ENCODE measurements at regions not wholly inside any gene's neighbourhood (a gene's known extent, or its start where the extent isn't known, plus 50 kb on each side); places are given as distances from the start of the nearest gene placed in this dataset.

- TF ChIP-seq TERF1 (CRISPR knock-in tag; IDR thresholded peaks at IDR 0.05), result no peak
These were observed 704.5 kb upstream of the RAB6C start (continued) for GRCh38 chr2:129274918-129275317.

- Histone ChIP-seq H3K4me2 (ENCODE audit: low read depth, low read length) (no peak overlapping the region), H3K9ac (ENCODE audit: insufficient read depth, low read depth, low read length) (no peak overlapping the region), H3K27me3 (ENCODE audit: control insufficient read depth in 1 of 2, insufficient read depth in 2 of 2, low read length in 2 of 2) (no peaks in the 10 kb centered on the region), H3K36me3 (replicated peaks in 1 of 2; ENCODE audit: control insufficient read depth in 1 of 2, insufficient read depth in 2 of 2, low read length in 2 of 2) (no peaks in the 10 kb centered on the region), H2AFZ (ENCODE audit: low read length) (no peak overlapping the region), H3K4me3 (replicated peaks in 1 of 3; ENCODE audit: insufficient read depth in 1 of 3, low read depth in 2 of 3, low read length in 3 of 3) (no peak overlapping the region), H4K20me1 (ENCODE audit: insufficient read depth, low read length) (no peaks in the 10 kb centered on the region), H3K27ac (ENCODE audit: extremely low read length, insufficient read depth, low read length) (no peak overlapping the region), H3K9me3 (ENCODE audit: low read length) (peaks cover 6% of the 10 kb centered on the region; the same call in 1 of the 2 replicates), H3K4me1 (ENCODE audit: insufficient read depth, low read length) (no peaks in the 10 kb centered on the region), H3K79me2 (ENCODE audit: insufficient read depth, low read length) (no peaks in the 10 kb centered on the region)
- CTCF ChIA-PET (ENCODE audit: low intra/inter-chr PET ratio, low total read pairs), result no interaction called here
- no peak for TF ChIP-seq JDP2 (CRISPR knock-in tag; IDR thresholded peaks at IDR 0.05; ENCODE audit: borderline replicate concordance)
- POLR2A ChIA-PET, result no interaction called here
- intact Hi-C loops (cut with micrococcal nuclease; ENCODE audit: unreplicated experiment), result no loop called here
- no peak for FAIRE-seq
- in situ Hi-C loops (cut with HindIII; ENCODE audit: extremely low pct_ligation_motif_present, low pct_unique_long_range_greater_than_20kb), result no loop called here
- BruUV-seq (replicated peaks), result no TSS peak
- no peak for ATAC-seq
- WGBS (ENCODE audit: low lambda C conversion rate), result 15% methylated on average over 3 of the region's 3 CpGs
- DNase-seq (ENCODE audit: low spot score), result no peak
These were observed 703.8 kb upstream of the RAB6C start for GRCh38 chr2:129275706-129276105.

GRCh38 chr2:129276978-129277584 is 702.4 kb upstream of the RAB6C start:
- H3K9ac ChIP-seq (ENCODE audit: insufficient read depth, low read depth, low read length), result no peak overlapping the region
- H3K9me3 ChIP-seq (ENCODE audit: low read length), result no peaks in the 10 kb centered on the region
- no peak overlapping the region for H3K4me3 ChIP-seq (replicated peaks in 1 of 3; ENCODE audit: insufficient read depth in 1 of 3, low read depth in 2 of 3, low read length in 3 of 3)
- no peak overlapping the region for H2AFZ ChIP-seq (ENCODE audit: low read length)
- DNase-seq (ENCODE audit: low spot score) (no peak), ATAC-seq (no peak), FAIRE-seq (no peak)
- in situ Hi-C loops (cut with HindIII; ENCODE audit: extremely low pct_ligation_motif_present, low pct_unique_long_range_greater_than_20kb) (no loop called here), intact Hi-C loops (cut with micrococcal nuclease; ENCODE audit: unreplicated experiment) (no loop called here)
- 0% methylated on average over 5 of the region's 5 CpGs for WGBS (ENCODE audit: low lambda C conversion rate)
- no peaks in the 10 kb centered on the region for H3K27me3 ChIP-seq (ENCODE audit: control insufficient read depth in 1 of 2, insufficient read depth in 2 of 2, low read length in 2 of 2)
- TF ChIP-seq MNT (IDR thresholded peaks at IDR 0.05), result peak; percentile 98
- TF ChIP-seq ZNF558 (CRISPR knock-in tag; IDR thresholded peaks at IDR 0.05; ENCODE audit: borderline replicate concordance), result no peak
- no peaks in the 10 kb centered on the region for H4K20me1 ChIP-seq (ENCODE audit: insufficient read depth, low read length)
- BruUV-seq (replicated peaks), result no TSS peak
- ChIA-PET POLR2A (no interaction called here), CTCF (ENCODE audit: low intra/inter-chr PET ratio, low total read pairs) (no interaction called here)
- no peak overlapping the region for H3K4me2 ChIP-seq (ENCODE audit: low read depth, low read length)
- H3K27ac ChIP-seq (ENCODE audit: extremely low read length, insufficient read depth, low read length), result no peak overlapping the region
- H3K4me1 ChIP-seq (ENCODE audit: insufficient read depth, low read length), result no peaks in the 10 kb centered on the region
- no peaks in the 10 kb centered on the region for H3K79me2 ChIP-seq (ENCODE audit: insufficient read depth, low read length)
- no peaks in the 10 kb centered on the region for H3K36me3 ChIP-seq (replicated peaks in 1 of 2; ENCODE audit: control insufficient read depth in 1 of 2, insufficient read depth in 2 of 2, low read length in 2 of 2)
